H1 (cell line): ENCODE measurements at regions not wholly inside any gene's neighbourhood (a gene's known extent, or its start where the extent isn't known, plus 50 kb on each side); places are given as distances from the start of the nearest gene placed in this dataset.
A peak's percentile ranks its signal among the peaks of the same experiment; 100 is the strongest.

Experiments used
- CTCF ChIA-PET: fragments of 300-600 bp; sonication (Branson Sonifier 250); formaldehyde crosslinking; loops from one replicate; lab custom pipeline; 2021; ENCODE audit not compliant: partially characterized antibody; lab: Charles Lee
- POLR2A ChIA-PET: fragments of 300-600 bp; sonication (Branson Sonifier 250); formaldehyde crosslinking; loops from one replicate; lab custom pipeline; 2021; ENCODE audit warnings: inconsistent platforms; ENCODE audit not compliant: partially characterized antibody; lab: Charles Lee
- DNase-seq, 2 experiments: peaks; one replicate each; pipeline versions ENCODE4 v3.0.0 to v3.0.0-alpha.2; 2010 to 2022; ENCODE audit warnings: low spot score in 2 of 2, low read depth in 1 of 2, mixed read lengths in 1 of 2
- FAIRE-seq: peaks from 2 replicates; lab custom pipeline; 2011; peaks lifted over from hg19 to GRCh38; lab: Jason Lieb, UNC
- H2AFZ ChIP-seq: 2 replicates; pipeline ENCODE4 v1.8.1; 2012; ENCODE audit warnings: low read length, inconsistent platforms
- H2AK5ac ChIP-seq: 2 replicates; pipeline ENCODE4 v1.6.1; 2013; ENCODE audit warnings: low read depth, low read length
- H2BK120ac ChIP-seq: replicated peaks from 2 replicates; pipeline ENCODE3; 2013; ENCODE audit warnings: low read depth, low read length, inconsistent platforms
- H2BK12ac ChIP-seq: 2 replicates; pipeline ENCODE4 v1.6.1; 2013; ENCODE audit warnings: low read depth, low read length
- H2BK15ac ChIP-seq: 2 replicates; pipeline ENCODE4 v1.6.1; 2013; ENCODE audit warnings: low read length
- H2BK20ac ChIP-seq: 2 replicates; pipeline ENCODE4 v1.6.1; 2013; ENCODE audit warnings: low read length
- H2BK5ac ChIP-seq: 2 replicates; pipeline ENCODE4 v1.6.1; 2013; ENCODE audit warnings: low read depth, low read length
- H3K14ac ChIP-seq: 2 replicates; pipeline ENCODE4 v1.6.1; 2013; ENCODE audit warnings: inconsistent platforms; ENCODE audit not compliant: insufficient read length
- H3K18ac ChIP-seq: 2 replicates; pipeline ENCODE4 v1.6.1; 2013; ENCODE audit warnings: low read length; ENCODE audit errors: extremely low read depth
- H3K23ac ChIP-seq: 2 replicates; pipeline ENCODE4 v1.6.1; 2013; ENCODE audit warnings: inconsistent platforms; ENCODE audit not compliant: insufficient read length
- H3K23me2 ChIP-seq: 2 replicates; pipeline ENCODE4 v1.6.1; 2013; ENCODE audit warnings: low read depth, low read length
- H3K27ac ChIP-seq: 2 replicates; pipeline ENCODE4 v1.6.1; 2011; ENCODE audit warnings: low read depth, low read length, inconsistent platforms
- H3K27me3 ChIP-seq, 4 experiments: replicated peaks in 1 of 4; 1 replicate in 1 of 4; 2 replicates in 3 of 4; pipeline versions ENCODE4 v1.6.1 to v1.8.1; 2011 to 2013; ENCODE audit warnings: low read length in 3 of 4, mild to moderate bottlenecking in 3 of 4, inconsistent platforms in 2 of 4, mixed read lengths in 2 of 4, moderate library complexity in 1 of 4; ENCODE audit not compliant: control insufficient read depth in 3 of 4, insufficient read depth in 3 of 4; ENCODE audit errors: extremely low read depth in 1 of 4
- H3K36me3 ChIP-seq, 4 experiments: 2 replicates each; pipeline versions ENCODE4 v1.6.1 to v1.8.1; 2011 to 2013; ENCODE audit warnings: mild to moderate bottlenecking in 4 of 4, low read length in 3 of 4, moderate library complexity in 2 of 4, control low read depth in 1 of 4, inconsistent platforms in 1 of 4; ENCODE audit not compliant: insufficient read depth in 4 of 4, control insufficient read depth in 2 of 4
- H3K4ac ChIP-seq: replicated peaks from 2 replicates; pipeline ENCODE3; 2013; ENCODE audit warnings: low read length, low read depth, mixed read lengths, inconsistent platforms; ENCODE audit not compliant: insufficient read length
- H3K4me1 ChIP-seq, 4 experiments: replicated peaks in 1 of 4; 1 replicate in 1 of 4; 2 replicates in 3 of 4; pipeline versions ENCODE4 v1.6.1 to v1.8.1; 2011 to 2013; ENCODE audit warnings: low read length in 3 of 4, inconsistent platforms in 2 of 4, mixed read lengths in 1 of 4; ENCODE audit not compliant: insufficient read depth in 4 of 4, control insufficient read depth in 3 of 4
- H3K4me2 ChIP-seq, 2 experiments: 2 replicates each; pipeline versions ENCODE4 v1.6.1 to v1.8.1; 2011 to 2013; ENCODE audit warnings: low read depth in 2 of 2, low read length in 2 of 2, control low read depth in 1 of 2, inconsistent platforms in 1 of 2, mild to moderate bottlenecking in 1 of 2; ENCODE audit not compliant: insufficient read depth in 1 of 2
- H3K4me3 ChIP-seq, 4 experiments: fragments of 200-600, 300-600 bp in 1 of 4; sonication (generic), shearing (Covaris generic), sonication (Bioruptor Twin) in 1 of 4; 2 replicates each; pipeline versions ENCODE4 v1.5.1 to v1.8.1; 2011 to 2016; ENCODE audit warnings: low read length in 4 of 4, low read depth in 3 of 4, control low read depth in 2 of 4, inconsistent platforms in 2 of 4, mild to moderate bottlenecking in 2 of 4, mixed read lengths in 1 of 4, moderate library complexity in 1 of 4; ENCODE audit not compliant: insufficient read depth in 2 of 4; ENCODE audit errors: extremely low read depth in 1 of 4
- H3K56ac ChIP-seq: replicated peaks from 2 replicates; pipeline ENCODE3; 2013; ENCODE audit warnings: low read depth, mild to moderate bottlenecking, mixed read lengths, low read length, inconsistent platforms; ENCODE audit not compliant: insufficient read length
- H3K79me1 ChIP-seq: 2 replicates; pipeline ENCODE4 v1.6.1; 2013; ENCODE audit warnings: low read depth, low read length, control low read depth
- H3K79me2 ChIP-seq, 2 experiments: 2 replicates each; pipeline versions ENCODE4 v1.6.1 to v1.8.1; 2012 to 2013; ENCODE audit warnings: low read length in 2 of 2, mild to moderate bottlenecking in 2 of 2, inconsistent platforms in 1 of 2; ENCODE audit not compliant: insufficient read depth in 2 of 2, control insufficient read depth in 1 of 2
- H3K9ac ChIP-seq, 4 experiments: replicated peaks in 1 of 4; 1 replicate in 1 of 4; 2 replicates in 3 of 4; pipeline versions ENCODE4 v1.6.1 to v1.8.1; 2011 to 2013; ENCODE audit warnings: low read depth in 3 of 4, low read length in 3 of 4, control low read depth in 2 of 4, mild to moderate bottlenecking in 2 of 4, moderate library complexity in 2 of 4, inconsistent platforms in 1 of 4; ENCODE audit errors: extremely low read depth in 1 of 4
- H3K9me3 ChIP-seq, 2 experiments: 2 replicates each; pipeline versions ENCODE4 v1.6.1 to v1.8.1; 2012 to 2013; ENCODE audit warnings: mild to moderate bottlenecking in 2 of 2, moderate library complexity in 2 of 2, control low read depth in 1 of 2, inconsistent platforms in 1 of 2, low read depth in 1 of 2, low read length in 1 of 2, mixed read lengths in 1 of 2; ENCODE audit not compliant: insufficient read depth in 2 of 2
- H4K20me1 ChIP-seq, 2 experiments: replicated peaks in 1 of 2; 2 replicates each; pipeline versions ENCODE3 to v1.8.1; 2011 to 2013; ENCODE audit warnings: inconsistent platforms in 2 of 2, low read length in 2 of 2, mild to moderate bottlenecking in 1 of 2; ENCODE audit not compliant: insufficient read depth in 2 of 2, control insufficient read depth in 1 of 2
- H4K5ac ChIP-seq: 2 replicates; pipeline ENCODE4 v1.6.1; 2013; ENCODE audit warnings: low read length, low read depth, mixed read lengths, inconsistent platforms; ENCODE audit not compliant: insufficient read length
- H4K8ac ChIP-seq: 2 replicates; pipeline ENCODE4 v1.8.0; 2013; ENCODE audit warnings: mild to moderate bottlenecking, moderate library complexity, low read length, inconsistent platforms; ENCODE audit not compliant: insufficient read depth; ENCODE audit errors: extremely low read depth
- H4K91ac ChIP-seq: replicated peaks from 2 replicates; pipeline ENCODE3; 2013; ENCODE audit warnings: low read length, mixed read lengths, inconsistent platforms; ENCODE audit not compliant: insufficient read length
- CHD1 ChIP-seq: IDR thresholded peaks from 2 replicates; pipeline ENCODE4 v1.6.1; 2012; ENCODE audit warnings: low read depth, low read length, improper control_type of control experiment
- CTBP2 ChIP-seq: IDR thresholded peaks from 2 replicates; pipeline ENCODE4 v1.7.0; 2011; ENCODE audit warnings: borderline replicate concordance, mild to moderate bottlenecking, moderate library complexity, mixed read lengths, low read length; ENCODE audit not compliant: insufficient read depth, insufficient read length
- GABPA ChIP-seq: IDR thresholded peaks from 2 replicates; pipeline ENCODE4 v1.6.1; 2011; ENCODE audit warnings: mild to moderate bottlenecking, low read length, moderate library complexity, borderline replicate concordance; ENCODE audit not compliant: insufficient read depth
- KDM4A ChIP-seq: IDR thresholded peaks from one replicate; pipeline ENCODE4 v1.7.1; 2012; ENCODE audit warnings: low read depth, mild to moderate bottlenecking, moderate library complexity, low read length, inconsistent platforms; ENCODE audit not compliant: severe bottlenecking
- NANOG ChIP-seq: IDR thresholded peaks from 2 replicates; pipeline ENCODE4 v1.6.1; 2011; ENCODE audit warnings: low read length, low read depth, mild to moderate bottlenecking, inconsistent platforms; ENCODE audit not compliant: insufficient read depth, poor library complexity, severe bottlenecking
- PHF8 ChIP-seq: fragments of 200-600 bp; sonication (generic); conservative IDR thresholded peaks from 2 replicates; pipeline ENCODE4 v1.7.1; 2012; ENCODE audit warnings: low read depth, mild to moderate bottlenecking, inconsistent platforms, low read length, moderate library complexity
- RXRA ChIP-seq: IDR thresholded peaks from 2 replicates; pipeline ENCODE4 v1.6.1; 2011; ENCODE audit warnings: low read depth, mild to moderate bottlenecking, low read length, moderate library complexity; ENCODE audit not compliant: insufficient read depth
- SIX5 ChIP-seq: IDR thresholded peaks from 2 replicates; pipeline ENCODE4 v1.6.1; 2011; ENCODE audit warnings: mild to moderate bottlenecking, low read depth, low read length
- TAF7 ChIP-seq: optimal IDR thresholded peaks from 2 replicates; pipeline ENCODE3; 2011; ENCODE audit warnings: low read depth, mild to moderate bottlenecking, inconsistent platforms, low read length, moderate library complexity, borderline replicate concordance
- YY1 ChIP-seq: IDR thresholded peaks from 2 replicates; pipeline ENCODE4 v1.6.1; 2011; ENCODE audit warnings: low read depth, mild to moderate bottlenecking, low read length
- WGBS, 2 experiments: shearing (Covaris generic) in 1 of 2; methylation state at CpG; one replicate each; pipeline versions ENCODE4 v1.1.6 to v1.1.7; 2013 to 2015; ENCODE audit warnings: low lambda C conversion rate in 2 of 2, mixed read lengths in 2 of 2, inconsistent platforms in 1 of 2, low coverage in 1 of 2, missing lambda C conversion rate in 1 of 2; ENCODE audit not compliant: insufficient replicate concordance in 2 of 2, insufficient coverage in 1 of 2, insufficient read length in 1 of 2; ENCODE audit errors: extremely low coverage in 1 of 2, missing lambda C conversion rate in 1 of 2; 5-methylcytosine and 5-hydroxymethylcytosine counted together
- TF ChIP-seq, protein P1 (sequence below): IDR thresholded peaks from 2 replicates; pipeline ENCODE4 v1.6.1; 2011; ENCODE audit warnings: low read depth, mild to moderate bottlenecking, low read length; ENCODE audit not compliant: insufficient read depth
- TF ChIP-seq, protein P2 (sequence below): IDR thresholded peaks from 2 replicates; pipeline ENCODE4 v1.6.1; 2012; ENCODE audit warnings: low read length, inconsistent platforms

GRCh38 chr3:82796765-82797164 lies 1035.3 kb upstream of the GBE1 start:
- ChIA-PET CTCF (no interaction called here), POLR2A (no interaction called here)
- 100% methylated on average over 1 of the region's 1 CpG; no CpG with 5 or more reads in 1 of the 2 experiments for WGBS, 2 experiments
- H4K20me1 ChIP-seq, result no peaks in the 10 kb centered on the region
- H3K23me2 ChIP-seq, result no peaks in the 10 kb centered on the region
- peak overlapping the region; percentile 95 for H2AFZ ChIP-seq
- H4K5ac ChIP-seq, result no peak overlapping the region
- no peak overlapping the region for H2BK20ac ChIP-seq
- no peak overlapping the region for H3K9ac ChIP-seq
- H3K4me3 ChIP-seq, result no peak overlapping the region
- H2BK12ac ChIP-seq, result no peak overlapping the region
- H4K8ac ChIP-seq, result no peak overlapping the region
- H3K27ac ChIP-seq, result no peak overlapping the region
- no peak overlapping the region for H4K91ac ChIP-seq
- no peak overlapping the region for H3K56ac ChIP-seq
- no peaks in the 10 kb centered on the region for H3K27me3 ChIP-seq
- H3K79me2 ChIP-seq, result no peaks in the 10 kb centered on the region
- no peaks in the 10 kb centered on the region for H3K9me3 ChIP-seq
- no peak overlapping the region for H2AK5ac ChIP-seq
- H2BK5ac ChIP-seq, result no peak overlapping the region
- no peak overlapping the region for H2BK15ac ChIP-seq
- H3K4me2 ChIP-seq, result no peak overlapping the region
- H3K18ac ChIP-seq, result no peak overlapping the region
- no peak overlapping the region for H3K14ac ChIP-seq
- no peak overlapping the region for H3K23ac ChIP-seq
- H3K36me3 ChIP-seq, result no peaks in the 10 kb centered on the region
- no peak for DNase-seq
- no peaks in the 10 kb centered on the region for H3K79me1 ChIP-seq
- H2BK120ac ChIP-seq, result no peak overlapping the region
- H3K4ac ChIP-seq, result no peak overlapping the region
- no peak for FAIRE-seq
- H3K4me1 ChIP-seq, result no peaks in the 10 kb centered on the region
- TF ChIP-seq CHD1 (no peak), NANOG (no peak), KDM4A (no peak), RXRA (no peak), YY1 (no peak), TAF7 (no peak), SIX5 (no peak), PHF8 (no peak), CTBP2 (no peak), GABPA (no peak)
- TF ChIP-seq, protein P1, sequence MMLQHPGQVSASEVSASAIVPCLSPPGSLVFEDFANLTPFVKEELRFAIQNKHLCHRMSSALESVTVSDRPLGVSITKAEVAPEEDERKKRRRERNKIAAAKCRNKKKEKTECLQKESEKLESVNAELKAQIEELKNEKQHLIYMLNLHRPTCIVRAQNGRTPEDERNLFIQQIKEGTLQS, result no peak
- TF ChIP-seq, protein P2, sequence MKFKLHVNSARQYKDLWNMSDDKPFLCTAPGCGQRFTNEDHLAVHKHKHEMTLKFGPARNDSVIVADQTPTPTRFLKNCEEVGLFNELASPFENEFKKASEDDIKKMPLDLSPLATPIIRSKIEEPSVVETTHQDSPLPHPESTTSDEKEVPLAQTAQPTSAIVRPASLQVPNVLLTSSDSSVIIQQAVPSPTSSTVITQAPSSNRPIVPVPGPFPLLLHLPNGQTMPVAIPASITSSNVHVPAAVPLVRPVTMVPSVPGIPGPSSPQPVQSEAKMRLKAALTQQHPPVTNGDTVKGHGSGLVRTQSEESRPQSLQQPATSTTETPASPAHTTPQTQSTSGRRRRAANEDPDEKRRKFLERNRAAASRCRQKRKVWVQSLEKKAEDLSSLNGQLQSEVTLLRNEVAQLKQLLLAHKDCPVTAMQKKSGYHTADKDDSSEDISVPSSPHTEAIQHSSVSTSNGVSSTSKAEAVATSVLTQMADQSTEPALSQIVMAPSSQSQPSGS, result no peak
